Esophagus muscularis mucosa (tissue), 4 donors: ENCODE measurements at regions not wholly inside any gene's neighbourhood (a gene's known extent, or its start where the extent isn't known, plus 50 kb on each side); places are given as distances from the start of the nearest gene placed in this dataset.

ENCODE experiments used
- DNase-seq: peaks from one replicate; pipeline ENCODE4 v3.0.0-alpha.2; 2017; ENCODE audit errors: extremely low spot score
- H3K27ac ChIP-seq, 4 donors: fragments of 200-600 bp; sonication (generic); replicated peaks in 1 of 4; 1 replicate in 3 of 4; 2 replicates in 1 of 4; pipeline ENCODE4 v1.5.1; 2016 to 2019; ENCODE audit warnings: mild to moderate bottlenecking in 1 of 4
- H3K27me3 ChIP-seq, 4 donors: fragments of 200-600 bp; sonication (generic); one replicate each; pipeline versions ENCODE4 v1.5.1 to v1.6.0; 2016 to 2019
- H3K36me3 ChIP-seq, 4 donors: fragments of 200-600 bp; sonication (generic); one replicate each; pipeline ENCODE4 v1.5.1; 2016 to 2019
- H3K4me1 ChIP-seq, 4 donors: fragments of 200-600 bp; sonication (generic); one replicate each; pipeline ENCODE4 v1.5.1; 2016 to 2019
- H3K4me3 ChIP-seq, 4 donors: fragments of 200-600 bp; sonication (generic); 1 replicate in 2 of 4; 2 replicates in 2 of 4; pipeline ENCODE4 v1.5.1; 2016 to 2019; ENCODE audit warnings: mild to moderate bottlenecking in 4 of 4, moderate library complexity in 1 of 4
- H3K9me3 ChIP-seq, 4 donors: fragments of 200-600 bp; sonication (generic); 1 replicate in 3 of 4; 2 replicates in 1 of 4; pipeline ENCODE4 v1.5.1; 2016 to 2019
- CTCF ChIP-seq, 3 experiments: fragments of 200-600 bp in 2 of 3; fragments of 450-650 bp in 1 of 3; sonication (generic) in 2 of 3; IDR thresholded peaks; one replicate each; pipeline ENCODE4 v1.5.1; 2017 to 2019; ENCODE audit warnings: antibody characterized with exemption in 3 of 3, mild to moderate bottlenecking in 2 of 3, moderate library complexity in 1 of 3
- EP300 ChIP-seq: sonication (generic); formaldehyde crosslinking; IDR thresholded peaks from one replicate; pipeline ENCODE4 v1.6.1; 2017; ENCODE audit warnings: antibody characterized with exemption
- POLR2A ChIP-seq: fragments of 450-650 bp; IDR thresholded peaks from one replicate; pipeline ENCODE4 v1.6.1; 2017; ENCODE audit warnings: antibody characterized with exemption, moderate library complexity, mild to moderate bottlenecking, low read depth
- POLR2AphosphoS5 ChIP-seq, 2 donors: sonication (generic); formaldehyde crosslinking; IDR thresholded peaks; one replicate each; pipeline ENCODE4 v1.6.1; 2017; ENCODE audit warnings: antibody characterized with exemption in 2 of 2
- WGBS: methylation state at CpG from one replicate; pipeline ENCODE4 v1.1.5; 2018; 5-methylcytosine and 5-hydroxymethylcytosine counted together
- intact Hi-C: fragments of 100-400 bp; cut with DNase I; formaldehyde crosslinking; loops from one replicate; pipeline ENCODE4 v1.15.1; 2023

- TF ChIP-seq POLR2A (no peak), POLR2AphosphoS5 (IDR thresholded peaks at IDR 0.05) (no peak), EP300 (no peak), CTCF (IDR thresholded peaks at IDR 0.05) (no peak)
- H3K9me3 ChIP-seq, result no peaks in the 10 kb centered on the region
- DNase-seq, result no peak
- intact Hi-C loops, result no loop called here
- H3K4me3 ChIP-seq, result no peak overlapping the region
- peaks cover 0 to 6% (median 1%) of the 10 kb centered on the region in 4 donors for H3K4me1 ChIP-seq
- no peak overlapping the region for H3K27ac ChIP-seq
- H3K27me3 ChIP-seq, result no peaks in the 10 kb centered on the region
- no peaks in the 10 kb centered on the region for H3K36me3 ChIP-seq
- WGBS, result 89% methylated on average over 4 of the region's 7 CpGs
Observed at GRCh38 chr11:70783821-70784220, 385.5 kb downstream of the CTTN start.

DNA sequence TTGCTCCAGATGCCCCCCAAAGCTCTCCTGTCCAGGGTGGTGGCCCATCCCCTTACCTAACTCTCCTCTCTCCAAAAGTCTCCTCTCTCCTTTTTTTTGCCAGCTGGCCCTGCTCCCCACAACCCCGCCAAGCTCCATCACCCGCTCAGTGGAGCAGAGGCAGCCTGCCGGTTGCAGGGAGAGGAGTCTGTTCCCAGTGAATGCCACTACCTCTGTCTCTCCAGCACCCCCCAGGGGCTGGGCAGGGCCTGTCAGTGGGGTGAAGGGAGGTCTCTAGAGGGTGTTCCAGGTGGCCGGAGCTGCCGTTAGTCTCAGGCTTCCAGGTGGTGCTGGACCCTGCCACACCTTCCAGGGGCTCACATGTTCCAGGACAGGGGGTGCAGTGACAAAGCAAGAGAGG is 387.0 kb downstream of the CTTN start:
- Histone ChIP-seq H3K4me1 (no peaks in the 10 kb centered on the region), H3K4me3 (no peak overlapping the region), H3K36me3 (no peaks in the 10 kb centered on the region), H3K27me3 (no peaks in the 10 kb centered on the region), H3K27ac (no peak overlapping the region), H3K9me3 (no peaks in the 10 kb centered on the region)
- 88% methylated on average over 5 of the region's 5 CpGs for WGBS
- no peak for DNase-seq
- TF ChIP-seq POLR2A (no peak), POLR2AphosphoS5 (IDR thresholded peaks at IDR 0.05) (no peak), EP300 (no peak), CTCF (IDR thresholded peaks at IDR 0.05) (no peak)
- intact Hi-C loops, result no loop called here

- H3K4me3 ChIP-seq, result no peak overlapping the region
- H3K27ac ChIP-seq, result no peak overlapping the region
- H3K27me3 ChIP-seq, result no peaks in the 10 kb centered on the region
- no peaks in the 10 kb centered on the region for H3K4me1 ChIP-seq
- H3K9me3 ChIP-seq, result no peaks in the 10 kb centered on the region
- intact Hi-C loops, result no loop called here
- TF ChIP-seq POLR2AphosphoS5 (IDR thresholded peaks at IDR 0.05) (no peak), POLR2A (no peak), CTCF (IDR thresholded peaks at IDR 0.05) (no peak), EP300 (no peak)
- WGBS, result 90% methylated on average over 6 of the region's 6 CpGs
- no peak for DNase-seq
- H3K36me3 ChIP-seq, result no peaks in the 10 kb centered on the region
Observed at GRCh38 chr11:70786021-70786665, 387.8 kb downstream of the CTTN start.

DNA sequence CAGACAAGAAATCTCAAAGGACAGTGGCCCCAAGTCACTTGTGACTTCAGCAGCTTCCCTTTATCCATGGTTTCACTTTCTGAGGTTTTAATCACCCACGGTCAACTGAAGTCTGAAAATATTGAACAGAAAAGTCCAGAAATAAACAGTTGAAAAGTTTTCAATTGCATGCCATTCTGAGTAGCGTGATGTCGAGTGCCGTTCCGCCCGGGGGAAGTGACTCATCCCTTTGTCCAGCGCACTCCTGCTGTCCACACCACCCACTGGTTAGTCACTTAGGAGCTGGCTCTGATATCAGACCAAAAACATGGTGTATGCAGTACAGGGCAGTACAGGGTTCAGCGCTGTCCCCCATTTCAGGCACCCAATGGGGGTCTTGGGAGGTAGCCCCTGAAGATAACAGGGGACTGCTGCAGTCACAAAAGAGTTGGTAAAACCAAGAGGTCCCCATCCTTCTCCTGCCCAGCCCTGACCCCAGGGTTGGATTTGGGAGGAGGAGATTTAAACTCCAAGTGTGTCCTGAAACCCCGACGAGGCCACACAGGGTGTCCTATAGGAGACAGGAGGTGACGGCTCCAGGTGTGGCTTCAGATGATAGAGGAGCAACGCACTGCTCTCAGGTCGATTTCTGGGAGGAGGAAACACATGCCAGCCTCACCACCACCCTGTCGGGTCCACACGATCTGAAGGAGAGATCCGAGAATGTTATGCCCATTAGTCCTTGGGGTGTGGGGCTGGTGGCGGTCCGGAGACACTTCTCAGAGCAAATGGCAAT is 390.1 kb downstream of the CTTN start:
- Histone ChIP-seq H3K27me3 (no peaks in the 10 kb centered on the region), H3K36me3 (no peaks in the 10 kb centered on the region), H3K9me3 (peaks cover 0 to 11% (median 9%) of the 10 kb centered on the region in 4 donors), H3K4me3 (no peak overlapping the region), H3K4me1 (no peaks in the 10 kb centered on the region), H3K27ac (no peak overlapping the region)
- no peak for DNase-seq
- TF ChIP-seq POLR2AphosphoS5 (IDR thresholded peaks at IDR 0.05) (no peak), EP300 (no peak), CTCF (IDR thresholded peaks at IDR 0.05) (no peak), POLR2A (no peak)
- WGBS, result 70% methylated on average over 10 of the region's 18 CpGs
- intact Hi-C loops, result no loop called here
